Amniotic epithelial cell (primary cell): ENCODE measurements at regions not wholly inside any gene's neighbourhood (a gene's known extent, or its start where the extent isn't known, plus 50 kb on each side); places are given as distances from the start of the nearest gene placed in this dataset.

ENCODE experiments used
- DNase-seq: peaks from one replicate; pipeline ENCODE4 v3.0.0-alpha.2; 2010; ENCODE audit warnings: low read depth

- no peak for DNase-seq
These were observed 187.4 kb upstream of the ATP1B1 start for GRCh38 chr1:168918860-168919741.

- DNase-seq = no peak
These were observed 185.9 kb upstream of the ATP1B1 start for GRCh38 chr1:168920456-168921094.

- no peak for DNase-seq
These were observed 184.9 kb upstream of the ATP1B1 start for GRCh38 chr1:168921629-168922028.

- no peak for DNase-seq
These were observed 182.9 kb upstream of the ATP1B1 start for GRCh38 chr1:168923521-168924136.

- no peak for DNase-seq
These were observed 181.5 kb upstream of the ATP1B1 start for GRCh38 chr1:168924976-168925375.

- no peak for DNase-seq
These were observed 180.3 kb upstream of the ATP1B1 start for GRCh38 chr1:168926236-168926635.

- DNase-seq = no peak
These were observed 174.0 kb upstream of the ATP1B1 start for GRCh38 chr1:168932539-168932938.

- no peak for DNase-seq
These were observed 173.2 kb upstream of the ATP1B1 start for GRCh38 chr1:168933141-168933805.

GRCh38 chr1:168939110-168939946, 167.2 kb upstream of the ATP1B1 start:
- no peak for DNase-seq

- DNase-seq = no peak
These were observed 166.6 kb upstream of the ATP1B1 start for GRCh38 chr1:168939947-168940223.

- DNase-seq = no peak
These were observed 164.8 kb upstream of the ATP1B1 start for GRCh38 chr1:168941640-168942039.

- DNase-seq = no peak
These were observed 164.3 kb upstream of the ATP1B1 start for GRCh38 chr1:168942165-168942564.

GRCh38 chr1:168945870-168946269, 160.6 kb upstream of the ATP1B1 start:
- DNase-seq = peak; percentile 3

- DNase-seq = no peak
These were observed 159.4 kb upstream of the ATP1B1 start for GRCh38 chr1:168947041-168947440.

GRCh38 chr1:168949672-168950071, 156.8 kb upstream of the ATP1B1 start:
- no peak for DNase-seq

- no peak for DNase-seq
These were observed 148.7 kb upstream of the ATP1B1 start for GRCh38 chr1:168957818-168958217.

- DNase-seq = peak; percentile 9
These were observed 147.8 kb upstream of the ATP1B1 start for GRCh38 chr1:168958562-168959289.

- DNase-seq = no peak
These were observed 147.1 kb upstream of the ATP1B1 start for GRCh38 chr1:168959382-168959781.

GRCh38 chr1:168960114-168960513, 146.4 kb upstream of the ATP1B1 start:
- no peak for DNase-seq

- DNase-seq = no peak
These were observed 145.9 kb upstream of the ATP1B1 start for GRCh38 chr1:168960595-168960994.

GRCh38 chr1:168963601-168964000, 142.9 kb upstream of the ATP1B1 start:
- DNase-seq = no peak
